H9 (cell line): ENCODE measurements at regions not wholly inside any gene's neighbourhood (a gene's known extent, or its start where the extent isn't known, plus 50 kb on each side); places are given as distances from the start of the nearest gene placed in this dataset.
"Not testable (repeated sequence)": the region's sequence is repeated elsewhere in the genome, so short reads cannot be mapped to it uniquely, and the experiment has no call there.

Experiments
- DNase-seq: peaks from one replicate; pipeline ENCODE4 v3.0.0-alpha.2; 2017
- H2AFZ ChIP-seq: one replicate; pipeline ENCODE4 v1.6.1; 2013; ENCODE audit warnings: mild to moderate bottlenecking, low read length, control low read depth, moderate library complexity
- H2AK5ac ChIP-seq: 2 replicates; pipeline ENCODE4 v1.6.1; 2013; ENCODE audit warnings: low read length, control low read depth, mixed read lengths; ENCODE audit not compliant: insufficient read length
- H2BK120ac ChIP-seq: one replicate; pipeline ENCODE4 v1.6.1; 2013; ENCODE audit warnings: low read depth, mild to moderate bottlenecking, low read length, control low read depth, inconsistent platforms; ENCODE audit not compliant: poor library complexity, severe bottlenecking
- H2BK12ac ChIP-seq: 2 replicates; pipeline ENCODE4 v1.6.1; 2013; ENCODE audit warnings: low read length, control low read depth, mixed read lengths, low read depth; ENCODE audit not compliant: insufficient read length
- H2BK15ac ChIP-seq: 2 replicates; pipeline ENCODE4 v1.6.1; 2013; ENCODE audit warnings: low read depth, low read length, control low read depth
- H2BK20ac ChIP-seq: one replicate; pipeline ENCODE4 v1.6.1; 2013; ENCODE audit warnings: low read depth, mild to moderate bottlenecking, low read length, control low read depth, inconsistent platforms; ENCODE audit not compliant: poor library complexity, severe bottlenecking
- H2BK5ac ChIP-seq: 2 replicates; pipeline ENCODE4 v1.6.1; 2013; ENCODE audit warnings: low read length, control low read depth, mixed read lengths; ENCODE audit not compliant: insufficient read length
- H3K14ac ChIP-seq: 2 replicates; pipeline ENCODE4 v1.6.1; 2013; ENCODE audit warnings: low read length, control low read depth; ENCODE audit not compliant: insufficient read depth
- H3K18ac ChIP-seq: 2 replicates; pipeline ENCODE4 v1.6.1; 2013; ENCODE audit warnings: low read depth, mild to moderate bottlenecking, mixed read lengths, low read length, control low read depth; ENCODE audit not compliant: insufficient read length
- H3K23ac ChIP-seq: 2 replicates; pipeline ENCODE4 v1.6.1; 2013; ENCODE audit warnings: low read length, control low read depth, mixed read lengths, low read depth; ENCODE audit not compliant: insufficient read length
- H3K23me2 ChIP-seq: 2 replicates; pipeline ENCODE4 v1.6.1; 2013; ENCODE audit warnings: low read depth, mild to moderate bottlenecking, mixed read lengths, low read length, control low read depth; ENCODE audit not compliant: insufficient read length, poor library complexity, severe bottlenecking
- H3K27ac ChIP-seq: 2 replicates; pipeline ENCODE4 v1.5.1; 2013; ENCODE audit warnings: low read length, control low read depth, mixed read lengths, low read depth; ENCODE audit not compliant: insufficient read length
- H3K27me3 ChIP-seq: 2 replicates; pipeline ENCODE4 v1.6.1; 2013; ENCODE audit warnings: low read length, control low read depth, inconsistent platforms; ENCODE audit not compliant: insufficient read depth
- H3K4ac ChIP-seq: 2 replicates; pipeline ENCODE4 v1.6.1; 2013; ENCODE audit warnings: low read depth, mild to moderate bottlenecking, control low read depth, inconsistent platforms, low read length, moderate library complexity
- H3K4me1 ChIP-seq: 2 replicates; pipeline ENCODE4 v1.6.1; 2013; ENCODE audit warnings: low read length, control low read depth, inconsistent platforms; ENCODE audit not compliant: insufficient read depth
- H3K4me2 ChIP-seq: 2 replicates; pipeline ENCODE4 v1.6.1; 2013; ENCODE audit warnings: low read length, control low read depth, mixed read lengths; ENCODE audit not compliant: insufficient read length, insufficient read depth
- H3K56ac ChIP-seq: 2 replicates; pipeline ENCODE4 v1.6.1; 2013; ENCODE audit warnings: low read depth, mild to moderate bottlenecking, mixed read lengths, low read length, control low read depth; ENCODE audit not compliant: insufficient read length
- H3K79me1 ChIP-seq: 2 replicates; pipeline ENCODE4 v1.6.1; 2013; ENCODE audit warnings: low read depth, mild to moderate bottlenecking, moderate library complexity, low read length, control low read depth, inconsistent platforms; ENCODE audit not compliant: insufficient read depth, poor library complexity, severe bottlenecking
- H3K79me2 ChIP-seq: 2 replicates; pipeline ENCODE4 v1.6.1; 2013; ENCODE audit warnings: low read length, control low read depth, inconsistent platforms; ENCODE audit not compliant: insufficient read depth
- H3K9ac ChIP-seq: 2 replicates; pipeline ENCODE4 v1.6.1; 2013; ENCODE audit warnings: low read length, control low read depth, mixed read lengths; ENCODE audit not compliant: insufficient read length; ENCODE audit errors: extremely low read depth
- H3K9me3 ChIP-seq: one replicate; pipeline ENCODE4 v1.6.1; 2013; ENCODE audit warnings: low read depth, low read length, inconsistent platforms; ENCODE audit not compliant: control insufficient read depth
- H3T11ph ChIP-seq: one replicate; pipeline ENCODE4 v1.6.1; 2013; ENCODE audit warnings: mild to moderate bottlenecking, low read length, control low read depth, inconsistent platforms
- H4K20me1 ChIP-seq: one replicate; pipeline ENCODE4 v1.6.1; 2013; ENCODE audit not compliant: control insufficient read depth, insufficient read length, insufficient read depth
- H4K5ac ChIP-seq: 2 replicates; pipeline ENCODE4 v1.6.1; 2013; ENCODE audit warnings: low read depth, mild to moderate bottlenecking, mixed read lengths, low read length, control low read depth; ENCODE audit not compliant: insufficient read length
- H4K8ac ChIP-seq: replicated peaks from 2 replicates; pipeline ENCODE4 v1.6.1; 2013; ENCODE audit warnings: low read length, control low read depth, mixed read lengths, low read depth; ENCODE audit not compliant: insufficient read length
- H4K91ac ChIP-seq: 2 replicates; pipeline ENCODE4 v1.6.1; 2013; ENCODE audit warnings: low read depth, mild to moderate bottlenecking, moderate library complexity, mixed read lengths, low read length, control low read depth; ENCODE audit not compliant: insufficient read length
- H3K27ac Mint-ChIP-seq, 3 experiments: 2 replicates in 2 of 3; 3 replicates in 1 of 3; pipeline ENCODE4 v1.8.0; 2020 to 2021; ENCODE audit warnings: mixed read lengths in 3 of 3, mild to moderate bottlenecking in 1 of 3, moderate library complexity in 1 of 3
- H3K27me3 Mint-ChIP-seq: 2 replicates; pipeline ENCODE4 v1.8.0; 2021; ENCODE audit warnings: low read depth, mild to moderate bottlenecking, moderate library complexity, mixed read lengths
- H3K36me3 Mint-ChIP-seq, 3 experiments: 2 replicates in 2 of 3; 3 replicates in 1 of 3; pipeline ENCODE4 v1.8.0; 2020 to 2021; ENCODE audit warnings: low read depth in 3 of 3, mixed read lengths in 3 of 3; ENCODE audit not compliant: insufficient read depth in 1 of 3
- H3K4me1 Mint-ChIP-seq, 2 experiments: 2 replicates each; pipeline ENCODE4 v1.8.0; 2020; ENCODE audit warnings: mixed read lengths in 2 of 2
- H3K4me3 Mint-ChIP-seq, 2 experiments: 2 replicates in 1 of 2; 3 replicates in 1 of 2; pipeline ENCODE4 v1.8.0; 2020 to 2021; ENCODE audit warnings: mild to moderate bottlenecking in 2 of 2, mixed read lengths in 2 of 2, moderate library complexity in 1 of 2
- H3K9me3 Mint-ChIP-seq, 2 experiments: 2 replicates in 1 of 2; 3 replicates in 1 of 2; pipeline ENCODE4 v1.8.0; 2020; ENCODE audit warnings: mild to moderate bottlenecking in 2 of 2, mixed read lengths in 2 of 2, moderate library complexity in 1 of 2
- WGBS: extraction: QIAGEN DNeasy Blood & Tissue Kit; methylation state at CpG from one replicate; pipeline ENCODE4 v1.1.7; 2013; ENCODE audit warnings: missing lambda C conversion rate, low lambda C conversion rate, mixed read lengths; ENCODE audit not compliant: insufficient read length; ENCODE audit errors: extremely low coverage; 5-methylcytosine and 5-hydroxymethylcytosine counted together

GRCh38 chr3:14028122-14028521, 96.5 kb downstream of the CHCHD4 start:
- Mint-ChIP-seq H3K36me3 (peaks cover 5 to 23% (median 10%) of the 10 kb centered on the region in 3 experiments), H3K4me1 (peaks cover 6 to 12% of the 10 kb centered on the region in 2 experiments), H3K9me3 (peaks cover 49 to 58% of the 10 kb centered on the region in 2 experiments)
- H3K27ac ChIP-seq, H3K4ac ChIP-seq, H4K91ac ChIP-seq, H4K8ac ChIP-seq, H4K5ac ChIP-seq, DNase-seq, H3K27me3 ChIP-seq, H4K20me1 ChIP-seq, H3K56ac ChIP-seq, H2AFZ ChIP-seq, H3T11ph ChIP-seq, H3K9ac ChIP-seq, H3K23me2 ChIP-seq, H2BK12ac ChIP-seq, H3K27ac Mint-ChIP-seq, H3K79me2 ChIP-seq, H3K4me3 Mint-ChIP-seq, H2BK15ac ChIP-seq, H3K23ac ChIP-seq, H3K4me2 ChIP-seq, H3K14ac ChIP-seq, H3K27me3 Mint-ChIP-seq, H3K18ac ChIP-seq, H2AK5ac ChIP-seq, H2BK5ac ChIP-seq, H3K9me3 ChIP-seq, H2BK120ac ChIP-seq, H3K79me1 ChIP-seq, H2BK20ac ChIP-seq, H3K4me1 ChIP-seq: not testable (repeated sequence)
- WGBS = no CpG with 5 or more reads among the region's 9 CpGs
